HCT116 (cell line): ENCODE measurements at regions not wholly inside any gene's neighbourhood (a gene's known extent, or its start where the extent isn't known, plus 50 kb on each side); places are given as distances from the start of the nearest gene placed in this dataset.

ENCODE experiments used
- CBX3 ChIP-seq: IDR thresholded peaks from 2 replicates; pipeline ENCODE4 v1.6.1; 2012; ENCODE audit warnings: low read depth
- CTCF ChIP-seq, 3 experiments: fragments of 200-600 bp in 1 of 3; sonication (generic) in 1 of 3; IDR thresholded peaks in 2 of 3; conservative IDR thresholded peaks in 1 of 3; 2 replicates each; pipeline ENCODE4 v1.5.1; 2012 to 2017; ENCODE audit warnings: low read depth in 2 of 3, low read length in 2 of 3, antibody characterized with exemption in 1 of 3, borderline replicate concordance in 1 of 3, control low read depth in 1 of 3, mild to moderate bottlenecking in 1 of 3, mixed read lengths in 1 of 3, mixed run types in 1 of 3, moderate library complexity in 1 of 3; ENCODE audit not compliant: insufficient read depth in 1 of 3
- EGR1 ChIP-seq: IDR thresholded peaks from 2 replicates; pipeline ENCODE4 v1.6.1; 2012; ENCODE audit warnings: low read depth
- EZH2 ChIP-seq: fragments of 200-600 bp; sonication (generic); IDR thresholded peaks from 2 replicates; pipeline ENCODE4 v1.6.1; 2017; ENCODE audit warnings: antibody characterized with exemption, mixed run types
- EZH2phosphoT487 ChIP-seq: fragments of 200-600 bp; IDR thresholded peaks from 2 replicates; pipeline ENCODE4 v1.6.1; 2018; ENCODE audit warnings: antibody characterized with exemption, borderline replicate concordance
- JUND ChIP-seq: IDR thresholded peaks from 2 replicates; pipeline ENCODE4 v1.6.1; 2012
- POLR2A ChIP-seq: IDR thresholded peaks from 2 replicates; pipeline ENCODE4 v1.7.0; 2011; ENCODE audit warnings: borderline replicate concordance; ENCODE audit not compliant: insufficient read depth, insufficient read length; ENCODE audit errors: extremely low read depth
- POLR2AphosphoS5 ChIP-seq: IDR thresholded peaks from 2 replicates; pipeline ENCODE4 v1.6.1; 2011; ENCODE audit warnings: mild to moderate bottlenecking, low read depth, low read length, moderate library complexity
- RAD21 ChIP-seq: IDR thresholded peaks from 2 replicates; pipeline ENCODE4 v1.6.1; 2012; ENCODE audit warnings: low read depth, mild to moderate bottlenecking
- REST ChIP-seq: IDR thresholded peaks from 2 replicates; pipeline ENCODE4 v1.6.1; 2012; ENCODE audit warnings: low read depth
- YY1 ChIP-seq: IDR thresholded peaks from 2 replicates; pipeline ENCODE4 v1.6.1; 2011; ENCODE audit warnings: low read length, low read depth, moderate library complexity, mild to moderate bottlenecking; ENCODE audit not compliant: insufficient replicate concordance; ENCODE audit errors: extremely low read depth
- ZFX ChIP-seq: fragments of 450-650 bp; IDR thresholded peaks from 2 replicates; pipeline ENCODE4 v1.6.1; 2017
- TF ChIP-seq, protein P1 (sequence below): IDR thresholded peaks from 2 replicates; pipeline ENCODE4 v1.6.1; 2012

DNA sequence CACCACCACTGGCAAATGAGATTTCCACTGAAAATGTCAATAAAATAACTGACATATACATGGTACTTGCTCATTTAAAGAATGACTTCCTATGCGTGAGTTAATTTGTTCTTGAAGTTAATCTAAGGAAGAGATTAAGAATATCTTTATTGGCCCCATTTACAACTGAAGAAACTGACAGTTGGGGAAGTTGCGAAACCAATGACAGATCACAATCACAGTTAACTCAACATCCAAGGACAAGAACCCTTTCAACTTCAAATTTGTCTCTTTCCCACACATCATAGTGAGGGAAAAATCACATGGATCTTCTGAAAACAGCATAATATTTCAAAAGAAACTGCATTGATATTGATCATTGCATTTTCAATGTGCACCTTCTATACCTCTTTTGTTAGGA, 565.4 kb downstream of the IRS1 start:
- TF ChIP-seq CTCF (IDR thresholded peaks at IDR 0.05 in 2 of 3, conservative IDR thresholded peaks at IDR 0.05 in 1 of 3; ENCODE audit: borderline replicate concordance in 1 of 3, insufficient read depth in 1 of 3, low read depth in 2 of 3, low read length in 2 of 3), result no peak
- TF ChIP-seq JUND, result no peak
- TF ChIP-seq REST, result no peak
- no peak for TF ChIP-seq RAD21
- TF ChIP-seq POLR2AphosphoS5, result no peak
- no peak for TF ChIP-seq ZFX
- TF ChIP-seq POLR2A, result no peak
- TF ChIP-seq, protein P1, sequence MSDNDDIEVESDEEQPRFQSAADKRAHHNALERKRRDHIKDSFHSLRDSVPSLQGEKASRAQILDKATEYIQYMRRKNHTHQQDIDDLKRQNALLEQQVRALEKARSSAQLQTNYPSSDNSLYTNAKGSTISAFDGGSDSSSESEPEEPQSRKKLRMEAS, result no peak
- no peak for TF ChIP-seq EGR1
- TF ChIP-seq CBX3, result no peak
- no peak for TF ChIP-seq YY1
- no peak for TF ChIP-seq EZH2phosphoT487
- TF ChIP-seq EZH2, result no peak
